ENCODE measurements at regions not wholly inside any gene's neighbourhood (a gene's known extent, or its start where the extent isn't known, plus 50 kb on each side); places are given as distances from the start of the nearest gene placed in this dataset.

GRCh38 chr2:228919808-228920207 lies 351.3 kb downstream of the PID1 start:
- ChIA-PET POLR2A (no interaction called here), CTCF (no interaction called here)
- H3K36me3 ChIP-seq (ENCODE audit: control insufficient read depth in 2 of 2, extremely low read depth in 1 of 2, insufficient read depth in 2 of 2, low read length in 2 of 2) = no peaks in the 10 kb centered on the region
- FAIRE-seq = no peak
- H3K9me3 ChIP-seq (replicated peaks; ENCODE audit: control insufficient read depth, insufficient read depth, low read length) = peaks cover 4% of the 10 kb centered on the region
- no TSS peak for BruUV-seq (replicated peaks)
- dilution Hi-C loops (cut with MboI; ENCODE audit: extremely low pct_ligation_motif_present, low sequenced_read_pairs) = no loop called here
- H4K20me1 ChIP-seq (replicated peaks; ENCODE audit: control insufficient read depth, extremely low read depth, insufficient read depth, low read length) = no peaks in the 10 kb centered on the region
- intact Hi-C loops (cut with micrococcal nuclease) = no loop called here
- no peak overlapping the region for H3K4me2 ChIP-seq (ENCODE audit: insufficient read depth, low read length)
- H3K9me1 ChIP-seq (replicated peaks; ENCODE audit: control insufficient read depth, extremely low read depth, insufficient read depth, low read length) = no peaks in the 10 kb centered on the region
- H2AFZ ChIP-seq (ENCODE audit: low read depth, low read length) = no peak overlapping the region
- no peak overlapping the region for H3K9ac ChIP-seq (replicated peaks; ENCODE audit: extremely low read depth, insufficient read depth, low read length)
- no peaks in the 10 kb centered on the region for H3K27me3 ChIP-seq (ENCODE audit: control insufficient read depth in 2 of 2, insufficient read depth in 2 of 2, low read length in 2 of 2)
- DNase-seq (ENCODE audit: low read depth, low spot score) = no peak
- no peak overlapping the region for H3K27ac ChIP-seq (ENCODE audit: insufficient read depth, low read depth, low read length)
- TF ChIP-seq FOS (IDR thresholded peaks at IDR 0.05; ENCODE audit: borderline replicate concordance, insufficient read depth, low read length) (no peak), GATA2 (IDR thresholded peaks at IDR 0.05; ENCODE audit: insufficient read depth, insufficient read length, low read depth, low read length) (no peak), EZH2 (IDR thresholded peaks at IDR 0.05; ENCODE audit: borderline replicate concordance, low read depth, low read length, severe bottlenecking) (no peak), CTCF (IDR thresholded peaks at IDR 0.05; ENCODE audit: extremely low read depth in 1 of 2, insufficient read depth in 1 of 2, low read depth in 1 of 2, low read length in 2 of 2) (no peak), MYC (IDR thresholded peaks at IDR 0.05; ENCODE audit: low read depth, low read length) (no peak), JUN (IDR thresholded peaks at IDR 0.05; ENCODE audit: borderline replicate concordance, insufficient read depth, insufficient read length, low read depth) (no peak), MAX (IDR thresholded peaks at IDR 0.05; ENCODE audit: insufficient read depth, insufficient read length) (no peak), POLR2AphosphoS5 (IDR thresholded peaks at IDR 0.05; ENCODE audit: insufficient read depth, low read depth, low read length) (no peak), POLR2A (IDR thresholded peaks at IDR 0.05; ENCODE audit: low read depth, low read length) (no peak)
- no peaks in the 10 kb centered on the region for H3K4me1 ChIP-seq (ENCODE audit: control insufficient read depth, extremely low read depth, insufficient read depth, low read length)
- H3K4me3 ChIP-seq (replicated peaks in 1 of 3; ENCODE audit: insufficient read depth in 1 of 3, low read depth in 1 of 3, low read length in 3 of 3) = no peak overlapping the region
- H3K79me2 ChIP-seq (ENCODE audit: control insufficient read depth, insufficient read depth, low read length) = no peaks in the 10 kb centered on the region

All from endothelial cell of umbilical vein (primary cell).